ENCODE measurements at regions not wholly inside any gene's neighbourhood (a gene's known extent, or its start where the extent isn't known, plus 50 kb on each side); places are given as distances from the start of the nearest gene placed in this dataset.

- ChIA-PET POLR2A (no interaction called here), CTCF (no interaction called here)
- no peak for TF ChIP-seq CTCF (IDR thresholded peaks at IDR 0.05; ENCODE audit: low read depth, low read length)
- Histone ChIP-seq H3K27ac (ENCODE audit: low read depth, low read length) (no peak overlapping the region), H3K4me3 (ENCODE audit: low read depth, low read length) (no peak overlapping the region), H3K9me3 (ENCODE audit: control insufficient read depth, insufficient read depth, low read length) (no peaks in the 10 kb centered on the region; the same call in 1 of the 2 replicates), H3K27me3 (ENCODE audit: control insufficient read depth, insufficient read depth, low read length) (no peaks in the 10 kb centered on the region)
- no peak for DNase-seq (ENCODE audit: low read depth, low spot score)
Observed at GRCh38 chr12:97940105-97940504, 477.5 kb downstream of the RMST start.

GRCh38 chr12:97940629-97941028 is 478.0 kb downstream of the RMST start:
- H3K9me3 ChIP-seq (ENCODE audit: control insufficient read depth, insufficient read depth, low read length), result no peaks in the 10 kb centered on the region; the same call in 1 of the 2 replicates
- no peak overlapping the region for H3K27ac ChIP-seq (ENCODE audit: low read depth, low read length)
- no peaks in the 10 kb centered on the region for H3K27me3 ChIP-seq (ENCODE audit: control insufficient read depth, insufficient read depth, low read length)
- DNase-seq (ENCODE audit: low read depth, low spot score), result no peak
- no peak overlapping the region for H3K4me3 ChIP-seq (ENCODE audit: low read depth, low read length)
- CTCF ChIA-PET, result no interaction called here
- POLR2A ChIA-PET, result no interaction called here
- TF ChIP-seq CTCF (IDR thresholded peaks at IDR 0.05; ENCODE audit: low read depth, low read length), result no peak

GRCh38 chr12:97941686-97942354 is 479.2 kb downstream of the RMST start:
- DNase-seq (ENCODE audit: low read depth, low spot score), result no peak
- Histone ChIP-seq H3K9me3 (ENCODE audit: control insufficient read depth, insufficient read depth, low read length) (no peaks in the 10 kb centered on the region; the same call in 1 of the 2 replicates), H3K4me3 (ENCODE audit: low read depth, low read length) (no peak overlapping the region), H3K27me3 (ENCODE audit: control insufficient read depth, insufficient read depth, low read length) (no peaks in the 10 kb centered on the region), H3K27ac (ENCODE audit: low read depth, low read length) (no peak overlapping the region)
- ChIA-PET POLR2A (no interaction called here), CTCF (no interaction called here)
- no peak for TF ChIP-seq CTCF (IDR thresholded peaks at IDR 0.05; ENCODE audit: low read depth, low read length)

- ChIA-PET POLR2A (no interaction called here), CTCF (no interaction called here)
Observed at GRCh38 chr12:97943359-97943758, 480.8 kb downstream of the RMST start.

More at GRCh38 chr12:97943359-97943758, 480.8 kb downstream of the RMST start:
- Histone ChIP-seq H3K27me3 (ENCODE audit: control insufficient read depth, insufficient read depth, low read length) (no peaks in the 10 kb centered on the region), H3K9me3 (ENCODE audit: control insufficient read depth, insufficient read depth, low read length) (peaks cover under 1% of the 10 kb centered on the region; the same call in 1 of the 2 replicates), H3K4me3 (ENCODE audit: low read depth, low read length) (no peak overlapping the region), H3K27ac (ENCODE audit: low read depth, low read length) (no peak overlapping the region)
- DNase-seq (ENCODE audit: low read depth, low spot score), result no peak
- no peak for TF ChIP-seq CTCF (IDR thresholded peaks at IDR 0.05; ENCODE audit: low read depth, low read length)

All from AG04450 (cell line).